HuH-7 (cell line): ENCODE measurements at regions not wholly inside any gene's neighbourhood (a gene's known extent, or its start where the extent isn't known, plus 50 kb on each side); places are given as distances from the start of the nearest gene placed in this dataset.
"Not testable (repeated sequence)": the region's sequence is repeated elsewhere in the genome, so short reads cannot be mapped to it uniquely, and the experiment has no call there.

Source experiments
- DNase-seq: peaks from one replicate; pipeline ENCODE4 v3.0.0; 2011; ENCODE audit warnings: low spot score

DNA sequence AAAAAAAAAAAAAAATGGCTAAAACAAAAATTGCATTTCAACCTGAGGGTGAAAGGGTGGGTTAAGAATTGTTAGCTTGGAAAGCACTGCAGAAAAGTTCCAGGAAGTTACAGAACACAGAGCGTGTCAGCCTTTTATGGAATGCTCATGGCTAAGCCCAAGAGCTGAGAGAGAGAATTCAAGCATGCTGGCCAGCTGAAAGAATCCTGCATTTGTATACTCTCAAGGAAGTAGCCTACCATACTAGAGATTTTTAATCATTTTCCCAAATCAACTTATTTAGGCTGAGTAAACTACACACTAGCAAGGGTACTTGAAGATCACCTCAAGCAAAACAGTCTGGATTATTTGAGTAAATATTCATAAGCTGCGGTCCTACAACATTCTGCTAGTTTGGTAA lies 153.9 kb downstream of the KCNJ2 start:
- no peak for DNase-seq

DNA sequence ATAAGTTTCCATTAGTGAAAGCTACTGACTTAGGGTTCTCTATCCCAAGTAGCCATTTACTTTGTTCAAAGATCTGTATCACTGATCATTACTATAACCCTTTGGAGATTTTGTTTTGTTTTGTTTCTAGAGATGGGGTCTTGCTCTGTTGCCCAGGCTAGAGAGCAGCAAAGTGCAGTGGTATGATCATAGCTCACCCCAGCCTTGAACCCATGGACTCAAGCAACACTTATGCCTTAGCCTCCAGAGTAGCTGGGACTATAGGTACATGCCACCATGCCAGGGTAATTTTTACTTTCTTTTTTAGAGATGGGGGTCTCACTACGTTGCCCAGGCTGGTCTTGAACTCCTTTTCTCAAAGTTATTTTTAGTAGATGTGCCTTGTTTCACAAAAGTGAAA lies 154.7 kb downstream of the KCNJ2 start:
- DNase-seq = no peak

DNA sequence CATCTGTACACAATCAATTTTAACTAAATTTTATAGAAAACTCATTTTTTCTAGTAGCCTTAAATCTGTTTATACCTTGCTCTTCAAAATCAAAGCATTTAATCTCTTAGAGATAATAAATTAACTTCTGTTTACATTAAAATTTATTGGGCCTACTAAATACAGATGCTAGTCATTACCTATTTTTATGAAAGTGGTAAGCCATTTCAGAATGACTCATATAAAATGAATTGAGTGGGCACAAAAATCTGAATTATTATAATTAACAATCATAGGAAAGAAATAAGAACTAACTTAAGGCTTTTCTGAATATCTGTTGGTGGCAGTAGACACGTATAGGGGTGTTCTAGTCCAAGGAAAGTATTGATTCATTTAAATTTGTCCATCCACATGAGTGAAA lies 157.9 kb downstream of the KCNJ2 start:
- DNase-seq = no peak

GRCh38 chr17:70327723-70328122 lies 158.4 kb downstream of the KCNJ2 start:
- no peak for DNase-seq

DNA sequence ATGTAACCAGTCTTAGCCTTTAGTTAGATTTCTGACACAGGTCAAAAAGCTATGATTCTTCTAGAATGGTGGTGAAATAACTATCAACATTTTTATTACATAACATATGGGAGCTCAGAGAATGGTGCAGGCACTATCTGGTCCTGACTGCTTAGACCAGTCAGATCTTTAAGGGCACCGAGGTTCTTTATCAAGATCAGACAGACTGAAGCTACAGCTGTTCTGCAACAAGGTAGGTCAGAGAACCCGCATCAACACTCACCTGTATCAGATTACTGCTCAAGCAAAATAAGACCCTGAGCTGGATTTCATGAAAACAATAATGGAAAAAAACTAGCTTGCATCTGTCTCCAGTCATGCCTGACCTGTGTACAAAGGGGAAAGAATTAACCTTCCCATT lies 160.4 kb downstream of the KCNJ2 start:
- DNase-seq = no peak

- DNase-seq = not testable (repeated sequence)
These were observed 161.7 kb downstream of the KCNJ2 start for GRCh38 chr17:70331066-70331465.

GRCh38 chr17:70332356-70333210 lies 163.3 kb downstream of the KCNJ2 start:
- DNase-seq = no peak

- DNase-seq = no peak
These were observed 167.1 kb downstream of the KCNJ2 start for GRCh38 chr17:70336411-70336810.

GRCh38 chr17:70338946-70339354 lies 169.6 kb downstream of the KCNJ2 start:
- no peak for DNase-seq

DNA sequence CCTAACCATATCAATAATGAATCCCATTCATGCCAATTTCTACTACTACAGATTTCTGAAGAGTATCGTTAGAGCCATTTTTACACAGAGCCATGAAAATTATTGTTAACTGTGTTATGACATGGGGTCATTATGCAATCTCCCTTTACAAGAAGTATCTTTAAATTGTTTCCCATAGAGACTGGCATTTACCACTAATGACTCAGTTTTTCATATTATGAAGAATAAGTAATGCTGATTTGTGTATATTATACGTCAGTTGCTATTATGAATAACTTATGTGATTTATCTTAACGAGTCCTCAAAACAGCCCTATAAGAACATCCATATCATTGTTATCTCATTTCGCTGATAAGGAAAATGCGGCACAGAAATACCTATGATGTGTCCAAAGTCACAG lies 173.8 kb downstream of the KCNJ2 start:
- DNase-seq = no peak

DNA sequence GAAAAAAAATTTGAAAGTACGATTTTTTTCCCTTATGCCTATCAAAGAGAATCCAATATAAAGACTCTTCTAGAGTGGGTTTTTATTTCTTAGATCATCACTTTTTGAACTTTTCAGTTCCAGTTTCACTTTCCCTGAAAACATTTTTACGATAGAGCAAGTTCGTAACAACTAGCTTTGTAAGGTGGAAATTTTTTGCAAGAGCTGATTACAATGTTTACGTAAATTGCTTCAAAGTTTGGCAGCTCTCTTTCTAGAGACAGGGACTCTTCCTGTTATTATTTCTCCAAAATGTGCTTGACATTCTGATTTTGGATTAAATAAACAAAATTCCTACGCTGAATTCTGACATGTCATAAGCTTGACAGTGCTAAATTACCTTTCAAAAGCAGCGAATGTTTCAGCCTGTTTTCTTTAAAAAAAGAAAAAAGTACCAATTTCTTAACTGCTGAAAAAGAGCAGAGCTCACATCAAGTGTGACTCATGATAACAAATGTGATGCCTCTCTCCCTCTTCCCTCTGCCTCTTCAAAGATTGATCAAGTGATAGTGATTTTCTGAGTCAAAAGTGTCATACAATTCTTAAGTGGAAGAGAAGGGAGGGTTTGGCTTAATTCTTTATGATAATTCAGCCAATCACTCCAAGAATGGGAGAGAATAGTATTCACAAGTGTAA lies 175.2 kb downstream of the KCNJ2 start:
- DNase-seq = no peak

DNA sequence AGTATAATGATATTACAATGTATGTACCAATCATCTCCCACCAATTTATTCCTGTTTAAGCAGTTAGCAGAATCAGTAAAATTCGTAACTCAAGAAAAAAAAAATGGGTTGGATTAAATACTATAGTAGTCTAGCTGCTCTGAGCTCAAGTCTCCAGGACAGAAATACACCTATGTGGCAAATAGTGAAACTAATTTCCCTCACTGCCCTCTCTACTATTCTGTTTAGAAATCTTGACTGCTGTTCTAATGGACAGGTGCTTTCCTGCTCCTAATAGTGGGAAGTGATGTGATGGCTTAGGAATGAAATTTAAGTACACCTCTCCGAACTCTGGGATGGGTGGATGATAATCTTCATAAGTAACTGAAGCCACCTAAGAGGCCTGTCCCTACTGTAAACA lies 175.7 kb downstream of the KCNJ2 start:
- no peak for DNase-seq

- DNase-seq = no peak
These were observed 183.5 kb downstream of the KCNJ2 start for GRCh38 chr17:70352834-70353233.

GRCh38 chr17:70353408-70354092 lies 184.2 kb downstream of the KCNJ2 start:
- no peak for DNase-seq

DNA sequence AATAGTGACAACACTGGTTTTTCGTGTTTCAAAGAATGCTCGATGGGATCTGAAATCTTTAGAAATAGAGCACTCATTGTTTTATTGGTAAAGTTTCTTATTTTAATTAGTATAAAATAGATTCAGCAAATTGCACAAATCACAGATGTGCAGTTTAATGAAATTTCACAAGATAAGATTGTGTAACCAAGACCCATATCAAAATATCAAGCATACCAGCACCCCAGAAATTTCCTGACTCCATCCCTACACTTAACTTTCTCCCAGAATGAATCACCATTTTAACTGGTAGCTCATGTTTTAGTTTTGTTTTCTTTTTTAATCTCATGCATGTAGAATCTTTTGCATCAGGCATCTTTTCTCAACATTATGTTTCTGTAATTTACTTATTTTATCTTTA lies 185.9 kb downstream of the KCNJ2 start:
- no peak for DNase-seq

DNA sequence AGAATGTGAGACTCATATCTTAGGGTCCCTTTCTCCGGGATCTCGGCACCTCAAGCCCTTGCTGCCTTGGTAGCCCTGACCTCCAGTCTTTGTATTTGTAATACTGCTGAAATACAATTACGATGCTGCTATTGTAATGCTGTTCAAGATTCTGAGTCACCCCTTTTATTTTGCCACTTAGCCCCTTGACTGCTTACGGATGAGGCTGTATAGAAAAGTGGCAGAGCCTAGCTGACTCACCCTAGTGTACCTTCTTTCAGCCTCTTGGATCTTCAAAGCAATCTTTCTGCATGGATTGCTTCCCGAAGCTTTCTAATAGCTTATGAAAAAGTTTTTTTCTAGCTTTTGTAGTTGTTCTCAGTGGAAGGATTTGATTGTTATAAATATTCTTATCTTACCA lies 187.9 kb downstream of the KCNJ2 start:
- DNase-seq = no peak

DNA sequence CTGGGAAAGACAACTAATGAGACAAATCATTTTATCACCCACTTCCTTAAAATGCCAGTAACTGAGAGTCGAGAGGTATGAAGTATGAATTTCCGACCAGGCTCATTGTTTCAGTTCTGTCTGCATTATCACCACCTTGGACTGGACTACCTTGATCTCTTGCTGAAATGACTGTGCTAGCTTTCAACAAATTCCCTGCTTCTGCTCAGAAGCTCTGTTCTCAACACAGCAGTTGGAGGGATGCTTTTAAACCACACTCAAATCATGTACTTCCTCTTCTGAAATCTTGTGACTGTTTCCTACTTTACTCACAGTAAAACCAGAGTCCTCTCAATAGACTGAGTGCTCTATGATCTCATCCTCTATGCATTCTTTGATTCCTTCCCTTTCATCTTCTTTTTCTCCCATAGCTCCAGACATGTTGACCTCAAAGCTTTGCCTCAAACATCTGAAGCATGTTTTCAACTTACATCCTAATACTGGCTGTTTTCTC lies 195.8 kb downstream of the KCNJ2 start:
- no peak for DNase-seq

DNA sequence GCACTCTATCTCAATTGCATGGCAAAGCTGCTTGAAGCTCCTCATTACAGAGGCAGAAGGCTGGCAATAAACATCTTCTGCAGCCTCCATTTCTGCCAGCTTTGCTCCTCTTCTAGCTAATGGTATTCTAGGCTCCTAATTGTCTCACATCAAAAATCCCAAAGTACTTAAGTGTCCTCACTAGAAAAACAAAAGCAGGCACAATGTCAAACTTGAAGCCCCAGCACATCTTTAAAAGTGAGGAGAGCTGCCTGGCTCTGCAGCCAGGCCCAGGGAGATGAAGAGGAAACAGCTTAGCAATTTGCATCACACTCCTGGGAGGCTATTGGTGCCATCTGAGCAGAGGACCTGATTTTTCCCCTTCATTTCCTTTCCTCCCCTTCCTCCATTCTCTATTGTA lies 197.1 kb downstream of the KCNJ2 start:
- no peak for DNase-seq

DNA sequence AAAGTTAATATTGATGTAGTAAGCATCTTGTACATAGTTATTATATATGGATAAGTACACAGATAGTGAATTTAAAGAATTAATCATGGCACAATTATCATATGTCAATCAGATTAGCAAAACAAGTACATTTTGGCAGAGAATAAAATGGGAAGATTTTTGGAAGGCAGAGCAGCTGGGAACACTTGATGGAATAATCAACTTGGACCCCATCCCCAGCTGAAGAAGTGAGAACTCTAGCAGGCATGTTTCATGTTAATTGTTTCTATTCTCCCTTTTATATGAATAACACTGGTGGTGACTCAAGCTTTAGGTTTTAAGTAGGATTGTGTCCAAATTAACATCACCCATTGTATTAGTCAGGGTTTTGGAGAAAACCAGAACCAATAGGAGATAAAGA lies 198.7 kb downstream of the KCNJ2 start:
- DNase-seq = no peak

DNA sequence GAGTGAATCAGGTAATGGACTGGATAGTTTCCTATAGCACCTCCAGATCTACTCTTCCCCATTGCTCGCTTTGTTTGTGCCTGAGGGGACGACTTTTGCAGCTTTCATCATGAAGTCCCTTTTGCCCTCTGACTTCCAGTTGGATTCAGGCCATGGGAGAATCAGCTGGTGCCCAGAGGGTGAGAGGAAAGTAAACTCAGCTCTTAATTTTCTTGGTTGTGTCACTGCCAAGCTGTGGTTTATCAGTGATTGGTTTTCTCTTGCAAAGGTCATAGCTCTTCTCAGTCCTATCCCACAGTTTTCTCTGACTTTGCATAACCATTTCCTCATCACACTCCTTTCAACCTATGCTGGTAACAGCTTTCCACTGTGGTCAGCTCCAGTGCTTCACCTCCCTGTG lies 200.1 kb downstream of the KCNJ2 start:
- DNase-seq = no peak

DNA sequence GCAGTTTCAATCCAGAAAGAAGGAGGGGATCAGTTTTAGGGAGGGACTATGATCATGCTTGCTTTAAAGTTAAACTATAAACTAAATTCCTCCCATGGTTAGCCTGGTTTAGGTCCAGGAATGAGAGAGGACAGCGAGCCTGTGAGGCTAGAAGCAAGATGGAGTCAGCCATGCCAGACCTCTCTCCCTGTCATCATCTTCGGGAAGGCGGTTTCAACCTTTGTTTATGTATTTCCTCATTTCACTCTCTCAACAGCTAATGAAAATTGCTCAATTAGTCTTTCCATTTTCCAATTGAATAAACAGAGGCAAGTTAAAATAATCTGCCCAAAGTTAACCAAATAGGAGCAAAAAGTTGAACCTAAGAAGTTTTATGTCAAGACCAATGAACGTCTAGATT lies 201.5 kb downstream of the KCNJ2 start:
- DNase-seq = no peak

DNA sequence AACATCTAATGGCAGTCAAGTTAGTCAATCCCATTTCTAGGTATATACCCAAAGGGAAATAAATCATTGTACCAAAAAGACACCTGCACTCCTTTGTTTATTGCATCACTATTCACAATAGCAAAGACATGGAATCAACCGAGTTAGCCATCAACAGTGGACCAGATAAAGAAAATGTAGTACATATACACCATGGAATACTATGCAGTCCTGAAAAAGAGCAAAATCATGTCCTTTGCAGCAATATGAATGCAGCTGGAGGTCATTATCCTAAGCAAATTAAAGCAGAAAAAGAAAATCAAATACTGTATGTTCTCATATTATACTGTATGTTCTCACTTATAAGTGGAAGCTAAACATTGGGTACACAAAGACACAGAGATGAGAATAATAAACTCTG lies 204.0 kb downstream of the KCNJ2 start:
- no peak for DNase-seq

DNA sequence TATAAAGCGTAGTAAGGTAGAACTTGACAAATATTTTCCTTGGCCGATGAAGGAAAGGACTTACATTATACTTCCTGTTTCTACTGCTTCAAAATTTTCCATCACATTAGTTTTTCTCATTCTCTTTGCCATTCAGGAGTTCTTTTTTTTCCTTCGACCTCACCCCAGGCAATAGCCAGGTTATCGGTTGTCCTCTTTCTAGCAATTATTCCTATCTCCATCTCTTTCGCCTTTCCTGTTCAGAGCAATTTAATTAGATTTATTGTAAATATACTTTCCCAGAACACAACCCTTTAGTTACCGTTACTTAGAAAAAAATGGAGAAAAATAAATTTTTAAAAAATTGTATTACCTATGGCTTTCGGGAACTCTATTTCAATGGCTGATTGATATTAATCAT lies 205.2 kb downstream of the KCNJ2 start:
- no peak for DNase-seq
